Osteoblast (primary cell): ENCODE measurements at regions not wholly inside any gene's neighbourhood (a gene's known extent, or its start where the extent isn't known, plus 50 kb on each side); places are given as distances from the start of the nearest gene placed in this dataset.
A peak's percentile ranks its signal among the peaks of the same experiment; 100 is the strongest.

Experiments
- DNase-seq: peaks from one replicate; pipeline ENCODE4 v3.0.0; 2011; ENCODE audit warnings: low spot score, mixed read lengths; ENCODE audit not compliant: insufficient read length; ENCODE audit errors: missing footprints
- H2AFZ ChIP-seq: 2 replicates; pipeline ENCODE4 v1.6.0; 2011; ENCODE audit warnings: mild to moderate bottlenecking, low read length
- H3K27ac ChIP-seq: 2 replicates; pipeline ENCODE4 v1.5.1; 2011; ENCODE audit warnings: mild to moderate bottlenecking, low read depth, low read length, moderate library complexity
- H3K27me3 ChIP-seq: 2 replicates; pipeline ENCODE4 v1.6.0; 2012; ENCODE audit warnings: mild to moderate bottlenecking, control low read depth, inconsistent platforms, low read length, moderate library complexity; ENCODE audit not compliant: insufficient read depth
- H3K36me3 ChIP-seq: 2 replicates; pipeline ENCODE4 v1.5.1; 2011; ENCODE audit warnings: mild to moderate bottlenecking, low read length, control low read depth, moderate library complexity; ENCODE audit not compliant: insufficient read depth
- H3K4me1 ChIP-seq: 2 replicates; pipeline ENCODE4 v1.5.1; 2011; ENCODE audit warnings: mild to moderate bottlenecking, low read length, control low read depth, moderate library complexity; ENCODE audit not compliant: insufficient read depth
- H3K4me2 ChIP-seq: 2 replicates; pipeline ENCODE4 v1.6.0; 2011; ENCODE audit warnings: mild to moderate bottlenecking, low read length; ENCODE audit not compliant: insufficient read depth
- H3K4me3 ChIP-seq: fragments of 200-600 bp; sonication (generic); 3 replicates; pipeline ENCODE4 v1.5.1; 2012; ENCODE audit warnings: mild to moderate bottlenecking, low read length, inconsistent platforms; ENCODE audit not compliant: insufficient read depth
- H3K79me2 ChIP-seq: 2 replicates; pipeline ENCODE4 v1.6.0; 2012; ENCODE audit warnings: mild to moderate bottlenecking, low read length, control low read depth, inconsistent platforms; ENCODE audit not compliant: insufficient read depth
- H3K9me3 ChIP-seq: 2 replicates; pipeline ENCODE4 v1.5.1; 2011; ENCODE audit warnings: low read depth, low read length, control low read depth
- H4K20me1 ChIP-seq: 2 replicates; pipeline ENCODE4 v1.6.0; 2012; ENCODE audit warnings: mild to moderate bottlenecking, low read length, control low read depth; ENCODE audit not compliant: insufficient read depth
- TF ChIP-seq, protein P1 (sequence below): IDR thresholded peaks from 2 replicates; pipeline ENCODE4 v1.5.1; 2011; ENCODE audit warnings: mild to moderate bottlenecking, low read depth, low read length, moderate library complexity; ENCODE audit errors: extremely low read depth

DNA sequence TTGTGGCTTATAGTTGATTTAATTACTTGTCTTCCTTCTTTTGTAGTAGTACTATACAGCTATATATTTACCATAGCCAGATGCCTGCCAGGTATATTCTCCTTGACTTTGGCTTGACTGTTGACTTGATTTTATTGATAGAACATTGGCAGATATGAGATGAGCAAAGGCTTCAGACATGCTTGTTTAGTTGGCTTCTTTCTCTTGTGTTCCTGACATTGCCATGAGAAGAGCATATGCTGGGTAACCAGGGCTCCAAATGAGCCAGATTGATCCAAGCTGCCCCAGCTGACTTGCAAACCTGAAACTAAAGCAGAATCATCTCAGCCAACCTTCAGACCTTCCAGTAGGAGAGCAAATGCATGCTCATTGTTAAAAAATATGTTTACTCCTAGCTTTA lies 508.1 kb upstream of the BTBD3 start:
- Histone ChIP-seq H3K4me1 (peaks cover 13% of the 10 kb centered on the region), H3K4me3 (no peak overlapping the region), H4K20me1 (no peaks in the 10 kb centered on the region), H3K36me3 (no peaks in the 10 kb centered on the region), H3K79me2 (no peaks in the 10 kb centered on the region), H3K9me3 (no peaks in the 10 kb centered on the region), H3K27ac (no peak overlapping the region), H2AFZ (no peak overlapping the region), H3K27me3 (no peaks in the 10 kb centered on the region), H3K4me2 (no peak overlapping the region)
- TF ChIP-seq, protein P1, sequence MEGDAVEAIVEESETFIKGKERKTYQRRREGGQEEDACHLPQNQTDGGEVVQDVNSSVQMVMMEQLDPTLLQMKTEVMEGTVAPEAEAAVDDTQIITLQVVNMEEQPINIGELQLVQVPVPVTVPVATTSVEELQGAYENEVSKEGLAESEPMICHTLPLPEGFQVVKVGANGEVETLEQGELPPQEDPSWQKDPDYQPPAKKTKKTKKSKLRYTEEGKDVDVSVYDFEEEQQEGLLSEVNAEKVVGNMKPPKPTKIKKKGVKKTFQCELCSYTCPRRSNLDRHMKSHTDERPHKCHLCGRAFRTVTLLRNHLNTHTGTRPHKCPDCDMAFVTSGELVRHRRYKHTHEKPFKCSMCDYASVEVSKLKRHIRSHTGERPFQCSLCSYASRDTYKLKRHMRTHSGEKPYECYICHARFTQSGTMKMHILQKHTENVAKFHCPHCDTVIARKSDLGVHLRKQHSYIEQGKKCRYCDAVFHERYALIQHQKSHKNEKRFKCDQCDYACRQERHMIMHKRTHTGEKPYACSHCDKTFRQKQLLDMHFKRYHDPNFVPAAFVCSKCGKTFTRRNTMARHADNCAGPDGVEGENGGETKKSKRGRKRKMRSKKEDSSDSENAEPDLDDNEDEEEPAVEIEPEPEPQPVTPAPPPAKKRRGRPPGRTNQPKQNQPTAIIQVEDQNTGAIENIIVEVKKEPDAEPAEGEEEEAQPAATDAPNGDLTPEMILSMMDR = no peak
- no peak for DNase-seq

- no peaks in the 10 kb centered on the region for H3K9me3 ChIP-seq
- no peak for DNase-seq
Observed at GRCh38 chr20:11411765-11412164, 505.9 kb upstream of the BTBD3 start.

GRCh38 chr20:11426948-11427347 lies 490.7 kb upstream of the BTBD3 start:
- Histone ChIP-seq H3K36me3 (no peaks in the 10 kb centered on the region), H2AFZ (peak overlapping the region; percentile 75), H3K4me3 (no peak overlapping the region), H3K4me2 (no peak overlapping the region), H3K79me2 (no peaks in the 10 kb centered on the region), H3K27me3 (no peaks in the 10 kb centered on the region), H3K4me1 (peaks cover 4% of the 10 kb centered on the region), H3K9me3 (no peaks in the 10 kb centered on the region), H3K27ac (no peak overlapping the region), H4K20me1 (no peaks in the 10 kb centered on the region)
- DNase-seq = no peak
- TF ChIP-seq, protein P1 = no peak

More at GRCh38 chr20:11411765-11412164, 505.9 kb upstream of the BTBD3 start:
- Histone ChIP-seq H3K4me3 (no peak overlapping the region), H3K79me2 (no peaks in the 10 kb centered on the region), H3K27me3 (no peaks in the 10 kb centered on the region), H4K20me1 (no peaks in the 10 kb centered on the region), H3K4me1 (peaks cover 13% of the 10 kb centered on the region), H3K27ac (no peak overlapping the region), H3K4me2 (no peak overlapping the region), H3K36me3 (no peaks in the 10 kb centered on the region), H2AFZ (no peak overlapping the region)
- TF ChIP-seq, protein P1 = no peak

DNA sequence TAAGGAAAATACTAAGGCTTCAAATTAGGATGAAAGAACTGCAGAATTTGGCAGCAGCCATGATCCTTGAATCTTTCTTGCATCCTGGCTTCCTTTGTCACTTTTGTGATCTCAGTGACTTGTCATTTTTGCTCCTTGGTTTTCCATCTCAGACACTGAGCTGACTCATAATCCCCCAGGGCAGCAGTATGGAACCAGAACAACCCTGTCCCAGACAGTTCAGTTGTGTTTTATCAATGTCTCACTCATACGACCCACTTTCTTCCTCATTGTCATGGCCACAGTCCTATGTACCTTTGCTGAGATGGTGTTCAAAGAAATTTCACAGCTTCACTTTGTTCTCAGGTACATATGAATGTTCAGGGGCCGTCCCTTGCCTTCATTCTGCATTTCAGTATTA lies 488.5 kb upstream of the BTBD3 start:
- Histone ChIP-seq H3K36me3 (no peaks in the 10 kb centered on the region), H2AFZ (no peak overlapping the region), H3K27ac (no peak overlapping the region), H3K4me3 (no peak overlapping the region), H3K27me3 (no peaks in the 10 kb centered on the region), H3K4me1 (peaks cover 9% of the 10 kb centered on the region), H3K9me3 (no peaks in the 10 kb centered on the region), H3K79me2 (no peaks in the 10 kb centered on the region), H3K4me2 (no peak overlapping the region), H4K20me1 (no peaks in the 10 kb centered on the region)
- DNase-seq = no peak
- TF ChIP-seq, protein P1 = no peak
